ENCODE measurements at regions not wholly inside any gene's neighbourhood (a gene's known extent, or its start where the extent isn't known, plus 50 kb on each side); places are given as distances from the start of the nearest gene placed in this dataset.

GRCh38 chr5:5939759-5940370, 438.5 kb downstream of the MED10 start:
- no peak for TF ChIP-seq CTCF (IDR thresholded peaks at IDR 0.05)
- intact Hi-C loops (cut with DNase I), result no loop called here
- DNase-seq (no peak), ATAC-seq (peak; percentile 65)
- Histone ChIP-seq H3K36me3 (no peaks in the 10 kb centered on the region), H3K4me3 (no peak overlapping the region), H3K4me1 (no peaks in the 10 kb centered on the region), H3K27ac (no peak overlapping the region), H3K9me3 (no peaks in the 10 kb centered on the region), H3K27me3 (no peaks in the 10 kb centered on the region)

- Histone ChIP-seq H3K27me3 (no peaks in the 10 kb centered on the region), H3K27ac (no peak overlapping the region), H3K36me3 (no peaks in the 10 kb centered on the region), H3K9me3 (no peaks in the 10 kb centered on the region), H3K4me1 (no peaks in the 10 kb centered on the region), H3K4me3 (no peak overlapping the region)
- DNase-seq (no peak), ATAC-seq (no peak)
- intact Hi-C loops (cut with DNase I), result no loop called here
- TF ChIP-seq CTCF (IDR thresholded peaks at IDR 0.05), result no peak
Measured at GRCh38 chr5:5933651-5934050, 444.7 kb downstream of the MED10 start.

GRCh38 chr5:5932824-5933223, 445.5 kb downstream of the MED10 start:
- ATAC-seq (no peak), DNase-seq (no peak)
- Histone ChIP-seq H3K4me3 (no peak overlapping the region), H3K9me3 (no peaks in the 10 kb centered on the region), H3K4me1 (no peaks in the 10 kb centered on the region), H3K36me3 (no peaks in the 10 kb centered on the region), H3K27me3 (no peaks in the 10 kb centered on the region), H3K27ac (no peak overlapping the region)
- intact Hi-C loops (cut with DNase I), result no loop called here
- no peak for TF ChIP-seq CTCF (IDR thresholded peaks at IDR 0.05)

GRCh38 chr5:5930561-5930960, 447.8 kb downstream of the MED10 start:
- Histone ChIP-seq H3K27ac (no peak overlapping the region), H3K4me1 (no peaks in the 10 kb centered on the region), H3K9me3 (no peaks in the 10 kb centered on the region), H3K36me3 (no peaks in the 10 kb centered on the region), H3K4me3 (no peak overlapping the region), H3K27me3 (no peaks in the 10 kb centered on the region)
- DNase-seq (no peak), ATAC-seq (no peak)
- TF ChIP-seq CTCF (IDR thresholded peaks at IDR 0.05), result no peak
- intact Hi-C loops (cut with DNase I), result no loop called here

GRCh38 chr5:5929291-5930020, 448.9 kb downstream of the MED10 start:
- intact Hi-C loops (cut with DNase I), result no loop called here
- Histone ChIP-seq H3K9me3 (no peaks in the 10 kb centered on the region), H3K36me3 (no peaks in the 10 kb centered on the region), H3K27ac (no peak overlapping the region), H3K4me1 (no peaks in the 10 kb centered on the region), H3K27me3 (no peaks in the 10 kb centered on the region), H3K4me3 (no peak overlapping the region)
- ATAC-seq (no peak), DNase-seq (no peak)
- no peak for TF ChIP-seq CTCF (IDR thresholded peaks at IDR 0.05)
